SK-N-SH treated with all-trans-retinoic acid at 6 μM for 48 hours (cell line): ENCODE measurements at regions not wholly inside any gene's neighbourhood (a gene's known extent, or its start where the extent isn't known, plus 50 kb on each side); places are given as distances from the start of the nearest gene placed in this dataset.
"Not testable (repeated sequence)": the region's sequence is repeated elsewhere in the genome, so short reads cannot be mapped to it uniquely, and the experiment has no call there.

Experiments
- ATAC-seq: fragments of 200-7000 bp; cut with Tn5 transposase; 3 replicates; pipeline ENCODE4 v1.9.1; 2020; ENCODE audit warnings: mild to moderate bottlenecking, moderate library complexity
- ARNTL ChIP-seq: fragments of 450-650 bp; formaldehyde crosslinking; IDR thresholded peaks from 2 replicates; pipeline ENCODE4 v1.5.0; 2020; ENCODE audit warnings: low read depth, mild to moderate bottlenecking, moderate library complexity, borderline replicate concordance
- BACH2 ChIP-seq: fragments of 250-450 bp; sonication (Bioruptor Pico); IDR thresholded peaks from 2 replicates; pipeline ENCODE4 v1.9.0; 2021; ENCODE audit warnings: mild to moderate bottlenecking, borderline replicate concordance
- CREB5 ChIP-seq: fragments of 250-450 bp; sonication (Bioruptor Pico); IDR thresholded peaks from 2 replicates; pipeline ENCODE4 v1.5.1; 2020; ENCODE audit warnings: low read depth, mild to moderate bottlenecking, moderate library complexity
- CSDC2 ChIP-seq: fragments of 250-450 bp; sonication (Bioruptor Pico); IDR thresholded peaks from 2 replicates; pipeline ENCODE4 v1.5.0; 2020; ENCODE audit warnings: mild to moderate bottlenecking, moderate library complexity
- CSRNP3 ChIP-seq: fragments of 250-450 bp; sonication (Bioruptor Pico); IDR thresholded peaks from 2 replicates; pipeline ENCODE4 v1.5.1; 2021; ENCODE audit warnings: mild to moderate bottlenecking, moderate library complexity
- ESRRG ChIP-seq: fragments of 250-450 bp; sonication (Bioruptor Pico); IDR thresholded peaks from 2 replicates; pipeline ENCODE4 v1.6.1; 2021; ENCODE audit warnings: mild to moderate bottlenecking
- GLIS3 ChIP-seq: fragments of 250-450 bp; sonication (Bioruptor Pico); IDR thresholded peaks from 2 replicates; pipeline ENCODE4 v1.5.0; 2020; ENCODE audit warnings: mild to moderate bottlenecking, moderate library complexity
- ISL1 ChIP-seq: fragments of 250-450 bp; sonication (Bioruptor Pico); IDR thresholded peaks from 2 replicates; pipeline ENCODE4 v2.1.2; 2022; ENCODE audit warnings: mild to moderate bottlenecking, moderate library complexity
- OSR1 ChIP-seq: fragments of 250-450 bp; sonication (Bioruptor Pico); IDR thresholded peaks from 2 replicates; pipeline ENCODE4 v1.8.0; 2022; ENCODE audit warnings: moderate library complexity, mild to moderate bottlenecking, inconsistent platforms
- PATZ1 ChIP-seq: fragments of 250-450 bp; sonication (Bioruptor Pico); IDR thresholded peaks from 2 replicates; pipeline ENCODE4 v1.8.0; 2020; ENCODE audit warnings: mild to moderate bottlenecking, moderate library complexity, borderline replicate concordance
- POU6F1 ChIP-seq: fragments of 250-450 bp; sonication (Bioruptor Pico); IDR thresholded peaks from 2 replicates; pipeline ENCODE4 v1.8.0; 2021; ENCODE audit warnings: low read depth, mild to moderate bottlenecking, moderate library complexity, borderline replicate concordance
- PPARA ChIP-seq: fragments of 250-450 bp; sonication (Bioruptor Pico); IDR thresholded peaks from 2 replicates; pipeline ENCODE4 v1.5.0; 2020; ENCODE audit warnings: mild to moderate bottlenecking, borderline replicate concordance
- RARB ChIP-seq: fragments of 250-450 bp; sonication (Bioruptor Pico); IDR thresholded peaks from 2 replicates; pipeline ENCODE4 v1.8.0; 2021; ENCODE audit warnings: mild to moderate bottlenecking, moderate library complexity
- TCF4 ChIP-seq: fragments of 250-450 bp; sonication (Bioruptor Pico); IDR thresholded peaks from 2 replicates; pipeline ENCODE4 v1.8.0; 2021; ENCODE audit warnings: mild to moderate bottlenecking, moderate library complexity, borderline replicate concordance
- TOX ChIP-seq: fragments of 250-450 bp; sonication (Bioruptor Pico); IDR thresholded peaks from 2 replicates; pipeline ENCODE4 v1.8.0; 2021; ENCODE audit warnings: mild to moderate bottlenecking, moderate library complexity, borderline replicate concordance
- TSHZ2 ChIP-seq: fragments of 250-450 bp; sonication (Bioruptor Pico); IDR thresholded peaks from 2 replicates; pipeline ENCODE4 v1.5.0; 2020; ENCODE audit warnings: mild to moderate bottlenecking, moderate library complexity
- ZC3H10 ChIP-seq: fragments of 250-450 bp; sonication (Bioruptor Pico); IDR thresholded peaks from 2 replicates; pipeline ENCODE4 v1.5.1; 2021; ENCODE audit warnings: mild to moderate bottlenecking, moderate library complexity
- ZFP3 ChIP-seq: fragments of 250-450 bp; sonication (Bioruptor Pico); IDR thresholded peaks from 2 replicates; pipeline ENCODE4 v1.5.0; 2020; ENCODE audit warnings: mild to moderate bottlenecking, moderate library complexity
- ZFP30 ChIP-seq: fragments of 450-650 bp; formaldehyde crosslinking; IDR thresholded peaks from 2 replicates; pipeline ENCODE4 v1.5.0; 2022; ENCODE audit warnings: mild to moderate bottlenecking, moderate library complexity
- ZNF70 ChIP-seq: fragments of 450-650 bp; formaldehyde crosslinking; IDR thresholded peaks from 2 replicates; pipeline ENCODE4 v1.5.0; 2020; ENCODE audit warnings: mild to moderate bottlenecking, moderate library complexity
- ZNF8 ChIP-seq: fragments of 450-650 bp; formaldehyde crosslinking; IDR thresholded peaks from 2 replicates; pipeline ENCODE4 v1.5.0; 2020; ENCODE audit warnings: mild to moderate bottlenecking, moderate library complexity

GRCh38 chr17:31724026-31724425 is 135.0 kb downstream of the COPRS start:
- ATAC-seq: no peak
- TF ChIP-seq ZFP3 (CRISPR knock-in tag) (no peak), PPARA (CRISPR knock-in tag) (no peak), CSDC2 (no peak)

- ATAC-seq: peak; percentile 83
- TF ChIP-seq POU6F1 (CRISPR knock-in tag): no peak
- no peak for TF ChIP-seq ESRRG (CRISPR knock-in tag)
- no peak for TF ChIP-seq CSDC2
- no peak for TF ChIP-seq PATZ1 (CRISPR knock-in tag)
- TF ChIP-seq ARNTL: no peak
- TF ChIP-seq OSR1: no peak
- TF ChIP-seq ZNF8: no peak
- no peak for TF ChIP-seq BACH2 (CRISPR knock-in tag)
These were observed 136.6 kb downstream of the COPRS start for GRCh38 chr17:31722251-31723056.

GRCh38 chr17:31721291-31722025 is 137.6 kb downstream of the COPRS start:
- ATAC-seq: no peak
- TF ChIP-seq BACH2 (CRISPR knock-in tag): no peak
- no peak for TF ChIP-seq ZC3H10 (CRISPR knock-in tag)
- no peak for TF ChIP-seq ZFP30 (CRISPR knock-in tag)
- no peak for TF ChIP-seq TCF4 (CRISPR knock-in tag)
- TF ChIP-seq ZFP3 (CRISPR knock-in tag): no peak
- TF ChIP-seq TOX (CRISPR knock-in tag): no peak
- no peak for TF ChIP-seq PATZ1 (CRISPR knock-in tag)
- no peak for TF ChIP-seq TSHZ2 (CRISPR knock-in tag)
- no peak for TF ChIP-seq CSDC2
- no peak for TF ChIP-seq CSRNP3 (CRISPR knock-in tag)
- no peak for TF ChIP-seq OSR1
- no peak for TF ChIP-seq RARB (CRISPR knock-in tag)
- no peak for TF ChIP-seq ISL1 (CRISPR knock-in tag)
- TF ChIP-seq POU6F1 (CRISPR knock-in tag): no peak
- no peak for TF ChIP-seq ZNF70
- no peak for TF ChIP-seq CREB5 (CRISPR knock-in tag)
- TF ChIP-seq GLIS3 (CRISPR knock-in tag): no peak
- no peak for TF ChIP-seq ARNTL
- no peak for TF ChIP-seq ESRRG (CRISPR knock-in tag)
- TF ChIP-seq, all 23 proteins: peak for 0

GRCh38 chr17:31717251-31717650 is 141.8 kb downstream of the COPRS start:
- ATAC-seq: not testable (repeated sequence)
